D721Med (cell line): ENCODE measurements at regions not wholly inside any gene's neighbourhood (a gene's known extent, or its start where the extent isn't known, plus 50 kb on each side); places are given as distances from the start of the nearest gene placed in this dataset.

Experiments
- DNase-seq: peaks from one replicate; pipeline ENCODE4 v3.0.0; 2011; ENCODE audit warnings: low spot score; ENCODE audit not compliant: insufficient read length
- FAIRE-seq: peaks from 2 replicates; lab custom pipeline; 2011; peaks lifted over from hg19 to GRCh38; lab: Jason Lieb, UNC
- TF ChIP-seq, protein P1 (sequence below): IDR thresholded peaks from 2 replicates; pipeline ENCODE4 v1.5.1; 2012; ENCODE audit warnings: mild to moderate bottlenecking, control low read depth; ENCODE audit not compliant: insufficient read depth; ENCODE audit errors: missing control alignments

GRCh38 chr6:23213651-23214050, 644.3 kb downstream of the HDGFL1 start:
- no peak for FAIRE-seq

DNA sequence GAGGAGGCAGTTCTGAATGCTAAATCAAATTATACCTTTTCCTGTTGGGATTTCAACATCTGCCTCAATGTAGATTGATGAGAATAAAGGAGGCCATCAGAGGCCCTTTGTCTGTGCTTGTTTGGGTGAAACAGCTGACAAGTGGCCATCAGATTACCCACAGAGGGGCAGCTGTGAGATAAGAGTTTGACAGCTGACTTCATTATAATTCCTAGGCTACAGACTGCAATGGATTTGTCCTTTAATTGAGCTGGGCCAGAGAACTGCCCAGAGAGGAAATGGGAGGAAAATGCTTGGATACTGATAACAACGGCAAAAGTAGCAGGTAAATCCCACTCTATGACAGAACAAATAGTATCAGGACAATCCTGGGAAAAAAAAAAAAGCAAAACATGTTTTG, 649.4 kb downstream of the HDGFL1 start:
- FAIRE-seq (no peak), DNase-seq (no peak)
- TF ChIP-seq, protein P1, sequence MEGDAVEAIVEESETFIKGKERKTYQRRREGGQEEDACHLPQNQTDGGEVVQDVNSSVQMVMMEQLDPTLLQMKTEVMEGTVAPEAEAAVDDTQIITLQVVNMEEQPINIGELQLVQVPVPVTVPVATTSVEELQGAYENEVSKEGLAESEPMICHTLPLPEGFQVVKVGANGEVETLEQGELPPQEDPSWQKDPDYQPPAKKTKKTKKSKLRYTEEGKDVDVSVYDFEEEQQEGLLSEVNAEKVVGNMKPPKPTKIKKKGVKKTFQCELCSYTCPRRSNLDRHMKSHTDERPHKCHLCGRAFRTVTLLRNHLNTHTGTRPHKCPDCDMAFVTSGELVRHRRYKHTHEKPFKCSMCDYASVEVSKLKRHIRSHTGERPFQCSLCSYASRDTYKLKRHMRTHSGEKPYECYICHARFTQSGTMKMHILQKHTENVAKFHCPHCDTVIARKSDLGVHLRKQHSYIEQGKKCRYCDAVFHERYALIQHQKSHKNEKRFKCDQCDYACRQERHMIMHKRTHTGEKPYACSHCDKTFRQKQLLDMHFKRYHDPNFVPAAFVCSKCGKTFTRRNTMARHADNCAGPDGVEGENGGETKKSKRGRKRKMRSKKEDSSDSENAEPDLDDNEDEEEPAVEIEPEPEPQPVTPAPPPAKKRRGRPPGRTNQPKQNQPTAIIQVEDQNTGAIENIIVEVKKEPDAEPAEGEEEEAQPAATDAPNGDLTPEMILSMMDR: no peak

More at GRCh38 chr6:23213651-23214050, 644.3 kb downstream of the HDGFL1 start:
- no peak for DNase-seq
- TF ChIP-seq, protein P1: no peak

DNA sequence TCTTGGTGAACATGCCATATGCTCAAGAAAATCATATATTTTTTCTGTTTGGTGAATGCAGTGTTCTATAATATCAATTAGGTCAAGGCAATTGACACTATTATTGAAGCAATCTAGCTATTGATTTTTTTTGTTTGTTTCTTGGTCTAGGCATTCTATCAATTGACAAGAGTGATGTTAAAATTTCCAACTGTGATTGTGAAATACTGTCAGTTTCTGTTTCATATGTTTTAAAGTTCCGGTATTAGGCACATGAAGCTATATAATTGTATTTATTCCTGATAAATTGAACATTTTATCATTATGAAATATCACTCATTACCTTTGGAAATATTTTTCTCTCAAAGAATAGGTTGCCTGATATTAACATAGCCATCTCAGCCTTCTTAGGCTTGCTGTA, 653.4 kb downstream of the HDGFL1 start:
- no peak for FAIRE-seq

DNA sequence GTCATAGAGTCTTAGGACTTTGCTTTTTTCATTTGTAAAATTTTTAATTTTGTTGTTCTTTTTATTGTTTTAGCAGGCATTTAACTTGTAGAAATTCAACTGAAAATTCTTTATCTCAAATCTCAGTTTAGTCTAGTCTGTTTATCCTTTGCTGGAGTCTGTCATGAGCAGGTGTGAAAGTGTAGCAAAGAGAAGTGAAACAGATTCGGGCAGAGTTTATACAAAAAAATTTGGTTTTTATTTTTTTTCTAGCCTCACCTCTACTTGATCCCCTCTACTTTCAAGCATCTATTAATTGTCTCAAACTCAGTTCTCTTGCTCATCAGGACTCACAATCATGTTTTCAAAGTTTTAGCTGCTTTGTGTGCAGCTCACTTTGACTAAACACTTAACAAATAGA, 655.2 kb downstream of the HDGFL1 start:
- TF ChIP-seq, protein P1: no peak
- DNase-seq: no peak
- FAIRE-seq: no peak

More for the DNA sequence above, 653.4 kb downstream of the HDGFL1 start:
- TF ChIP-seq, protein P1: no peak
- DNase-seq: no peak

GRCh38 chr6:23228439-23229024, 659.2 kb downstream of the HDGFL1 start:
- FAIRE-seq (no peak), DNase-seq (no peak)
- TF ChIP-seq, protein P1: no peak

GRCh38 chr6:23243854-23244253, 674.5 kb downstream of the HDGFL1 start:
- TF ChIP-seq, protein P1: no peak
- no peak for DNase-seq
- no peak for FAIRE-seq

DNA sequence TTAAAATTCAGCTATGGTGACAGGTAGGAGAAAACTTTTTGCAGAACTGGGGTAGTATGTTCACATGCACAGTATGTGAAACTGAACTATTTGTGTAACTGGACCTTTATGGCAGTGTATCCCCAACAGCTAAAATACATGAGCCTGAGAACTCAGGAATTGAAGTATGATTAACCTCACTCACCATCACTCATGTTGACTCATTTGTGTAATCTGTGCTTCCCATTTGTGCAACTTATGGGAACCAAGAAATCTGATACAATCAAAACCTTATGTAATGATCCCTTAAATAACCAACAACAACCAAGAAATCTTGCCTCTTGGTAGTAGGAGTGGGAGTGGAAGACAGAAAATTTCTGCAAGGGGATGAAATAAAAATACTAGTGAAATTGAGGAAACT, 674.9 kb downstream of the HDGFL1 start:
- TF ChIP-seq, protein P1: no peak
- DNase-seq (no peak), FAIRE-seq (no peak)
